Vagina (tissue), 2 donors: ENCODE measurements at regions not wholly inside any gene's neighbourhood (a gene's known extent, or its start where the extent isn't known, plus 50 kb on each side); places are given as distances from the start of the nearest gene placed in this dataset.

ENCODE experiments used
- POLR2A ChIP-seq, 2 donors: fragments of 450-650 bp; IDR thresholded peaks; one replicate each; pipeline ENCODE4 v1.6.1; 2017; ENCODE audit warnings: antibody characterized with exemption in 2 of 2, mild to moderate bottlenecking in 2 of 2, moderate library complexity in 2 of 2
- POLR2AphosphoS5 ChIP-seq, 2 donors: sonication (generic); formaldehyde crosslinking; IDR thresholded peaks; one replicate each; pipeline ENCODE4 v1.9.0; 2017; ENCODE audit warnings: antibody characterized with exemption in 2 of 2, mild to moderate bottlenecking in 2 of 2, low read depth in 1 of 2; ENCODE audit not compliant: insufficient read depth in 1 of 2
- TF ChIP-seq, protein P1 (sequence below), 3 experiments: fragments of 450-650 bp in 2 of 3; fragments of 200-600 bp in 1 of 3; sonication (generic) in 1 of 3; IDR thresholded peaks; one replicate each; pipeline ENCODE4 v1.5.1; 2017 to 2019; ENCODE audit warnings: antibody characterized with exemption in 3 of 3, mild to moderate bottlenecking in 2 of 3, moderate library complexity in 2 of 3

DNA sequence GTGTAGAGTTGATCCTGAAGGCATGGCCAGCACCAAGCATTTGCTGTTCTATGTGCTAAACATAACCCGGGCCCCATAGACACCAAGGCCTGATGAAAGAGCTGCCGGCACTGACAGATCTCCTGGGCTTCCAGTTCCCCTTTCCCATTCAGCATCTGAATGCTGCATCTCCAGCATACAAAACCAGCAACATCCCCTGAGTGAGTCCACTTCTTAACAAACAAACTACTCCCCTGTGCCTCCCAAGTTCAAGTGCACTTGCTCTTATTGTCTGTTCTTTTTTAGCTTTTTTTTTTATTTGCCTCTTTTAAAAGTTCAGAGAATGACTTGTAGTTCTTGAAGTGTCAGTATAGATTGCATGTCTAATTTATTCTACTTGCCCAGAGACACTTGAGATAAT, 156.0 kb downstream of the EDEM1 start:
- TF ChIP-seq, protein P1, sequence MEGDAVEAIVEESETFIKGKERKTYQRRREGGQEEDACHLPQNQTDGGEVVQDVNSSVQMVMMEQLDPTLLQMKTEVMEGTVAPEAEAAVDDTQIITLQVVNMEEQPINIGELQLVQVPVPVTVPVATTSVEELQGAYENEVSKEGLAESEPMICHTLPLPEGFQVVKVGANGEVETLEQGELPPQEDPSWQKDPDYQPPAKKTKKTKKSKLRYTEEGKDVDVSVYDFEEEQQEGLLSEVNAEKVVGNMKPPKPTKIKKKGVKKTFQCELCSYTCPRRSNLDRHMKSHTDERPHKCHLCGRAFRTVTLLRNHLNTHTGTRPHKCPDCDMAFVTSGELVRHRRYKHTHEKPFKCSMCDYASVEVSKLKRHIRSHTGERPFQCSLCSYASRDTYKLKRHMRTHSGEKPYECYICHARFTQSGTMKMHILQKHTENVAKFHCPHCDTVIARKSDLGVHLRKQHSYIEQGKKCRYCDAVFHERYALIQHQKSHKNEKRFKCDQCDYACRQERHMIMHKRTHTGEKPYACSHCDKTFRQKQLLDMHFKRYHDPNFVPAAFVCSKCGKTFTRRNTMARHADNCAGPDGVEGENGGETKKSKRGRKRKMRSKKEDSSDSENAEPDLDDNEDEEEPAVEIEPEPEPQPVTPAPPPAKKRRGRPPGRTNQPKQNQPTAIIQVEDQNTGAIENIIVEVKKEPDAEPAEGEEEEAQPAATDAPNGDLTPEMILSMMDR (IDR thresholded peaks at IDR 0.05): no peak
- no peak for TF ChIP-seq POLR2A (IDR thresholded peaks at IDR 0.05)
- TF ChIP-seq POLR2AphosphoS5 (IDR thresholded peaks at IDR 0.05; ENCODE audit: insufficient read depth in 1 of 2, low read depth in 1 of 2): no peak
